IMR-90 (cell line): ENCODE measurements at regions not wholly inside any gene's neighbourhood (a gene's known extent, or its start where the extent isn't known, plus 50 kb on each side); places are given as distances from the start of the nearest gene placed in this dataset.

Experiments used
- ATAC-seq: fragments of 200-7000 bp; cut with Tn5 transposase; 2 replicates; pipeline ENCODE4 v1.9.1; 2020; ENCODE audit warnings: low read depth, mild to moderate bottlenecking, moderate library complexity
- BruUV-seq: library from RNA; stranded (reverse); fragments of 400-500 nt; replicated peaks from 2 replicates; lab custom pipeline; 2021; lab: Mats Ljungman, UMichigan
- CTCF ChIA-PET: fragments of 300-600 bp; formaldehyde crosslinking; extraction: SDS; loops from one replicate; lab custom pipeline; 2021; ENCODE audit warnings: antibody characterized with exemption; lab: Yijun Ruan, JAX
- POLR2A ChIA-PET: fragments of 300-600 bp; sonication (Branson Sonifier 250); formaldehyde crosslinking; loops from one replicate; lab custom pipeline; 2022; ENCODE audit warnings: antibody characterized with exemption; ENCODE audit not compliant: unreplicated experiment; lab: Charles Lee
- DNase-seq: peaks from one replicate; pipeline ENCODE4 v3.0.0; 2013
- H2AFZ ChIP-seq: replicated peaks from 2 replicates; pipeline ENCODE3; 2013; ENCODE audit warnings: low read length, mild to moderate bottlenecking; ENCODE audit not compliant: poor library complexity
- H2AK5ac ChIP-seq: 2 replicates; pipeline ENCODE4 v1.6.1; 2013; ENCODE audit warnings: low read depth, low read length, inconsistent platforms
- H2AK9ac ChIP-seq: replicated peaks from 2 replicates; pipeline ENCODE3; 2013; ENCODE audit warnings: mild to moderate bottlenecking, low read depth, low read length, moderate library complexity; ENCODE audit not compliant: poor library complexity
- H2BK120ac ChIP-seq: 2 replicates; pipeline ENCODE4 v1.6.1; 2013; ENCODE audit warnings: low read depth, low read length, inconsistent platforms
- H2BK15ac ChIP-seq: 3 replicates; pipeline ENCODE4 v1.6.1; 2013; ENCODE audit warnings: low read depth, low read length, inconsistent platforms
- H2BK20ac ChIP-seq: 2 replicates; pipeline ENCODE4 v1.6.1; 2013; ENCODE audit warnings: low read depth, mild to moderate bottlenecking, inconsistent platforms, low read length, moderate library complexity
- H2BK5ac ChIP-seq: 2 replicates; pipeline ENCODE4 v1.6.1; 2013; ENCODE audit warnings: mild to moderate bottlenecking, low read depth, low read length, inconsistent platforms; ENCODE audit not compliant: poor library complexity, severe bottlenecking
- H3K14ac ChIP-seq: replicated peaks from 2 replicates; pipeline ENCODE4 v1.6.1; 2013; ENCODE audit warnings: low read depth, low read length, inconsistent platforms
- H3K18ac ChIP-seq: 2 replicates; pipeline ENCODE4 v1.6.1; 2013; ENCODE audit warnings: low read depth, low read length, control low read depth
- H3K23ac ChIP-seq: 2 replicates; pipeline ENCODE4 v1.6.1; 2013; ENCODE audit warnings: low read depth, low read length, inconsistent platforms
- H3K27ac ChIP-seq: 2 replicates; pipeline ENCODE4 v1.5.1; 2013; ENCODE audit warnings: mild to moderate bottlenecking, control low read depth, low read length; ENCODE audit not compliant: insufficient read depth
- H3K27me3 ChIP-seq: 2 replicates; pipeline ENCODE4 v1.6.1; 2013; ENCODE audit warnings: low read length; ENCODE audit not compliant: control insufficient read depth, insufficient read depth
- H3K36me3 ChIP-seq: 2 replicates; pipeline ENCODE4 v1.6.1; 2013; ENCODE audit warnings: low read length, mixed read lengths; ENCODE audit not compliant: control insufficient read depth, insufficient read depth
- H3K4ac ChIP-seq: 2 replicates; pipeline ENCODE4 v1.6.1; 2013; ENCODE audit warnings: low read depth, low read length, inconsistent platforms
- H3K4me1 ChIP-seq: 2 replicates; pipeline ENCODE4 v1.6.1; 2013; ENCODE audit warnings: low read length, mixed read lengths; ENCODE audit not compliant: control insufficient read depth, insufficient read depth
- H3K4me2 ChIP-seq: 2 replicates; pipeline ENCODE4 v1.6.1; 2013; ENCODE audit warnings: low read depth, mild to moderate bottlenecking, control low read depth, low read length, moderate library complexity
- H3K4me3 ChIP-seq: 2 replicates; pipeline ENCODE4 v1.5.1; 2013; ENCODE audit warnings: low read depth, mild to moderate bottlenecking, control low read depth, low read length, moderate library complexity; ENCODE audit not compliant: insufficient read depth
- H3K56ac ChIP-seq: 2 replicates; pipeline ENCODE4 v1.6.1; 2013; ENCODE audit warnings: low read length, inconsistent platforms; ENCODE audit not compliant: insufficient read depth; ENCODE audit errors: extremely low read depth
- H3K79me1 ChIP-seq, 2 experiments: 2 replicates each; pipeline ENCODE4 v1.6.1; 2013; ENCODE audit warnings: low read length in 2 of 2, inconsistent platforms in 1 of 2, low read depth in 1 of 2
- H3K9ac ChIP-seq: 2 replicates; pipeline ENCODE4 v1.6.1; 2013; ENCODE audit warnings: low read depth, low read length, control low read depth
- H3K9me1 ChIP-seq: 2 replicates; pipeline ENCODE4 v1.6.1; 2013; ENCODE audit warnings: low read length, inconsistent platforms; ENCODE audit not compliant: insufficient read depth
- H3K9me3 ChIP-seq: 2 replicates; pipeline ENCODE4 v1.6.1; 2013; ENCODE audit warnings: low read length; ENCODE audit not compliant: control insufficient read depth, insufficient read depth
- H4K20me1 ChIP-seq: 2 replicates; pipeline ENCODE4 v1.6.1; 2013; ENCODE audit warnings: low read length, inconsistent platforms; ENCODE audit not compliant: insufficient read depth
- H4K5ac ChIP-seq: 2 replicates; pipeline ENCODE4 v1.6.1; 2013; ENCODE audit warnings: mild to moderate bottlenecking, low read depth, low read length, control low read depth
- H4K8ac ChIP-seq, 2 experiments: 2 replicates each; pipeline ENCODE4 v1.6.1; 2013; ENCODE audit warnings: low read depth in 2 of 2, low read length in 2 of 2, control low read depth in 1 of 2, inconsistent platforms in 1 of 2
- H4K91ac ChIP-seq: 2 replicates; pipeline ENCODE4 v1.6.1; 2013; ENCODE audit warnings: low read depth, low read length, inconsistent platforms; ENCODE audit not compliant: insufficient read depth
- BHLHE40 ChIP-seq: fragments of 150-350 bp; IDR thresholded peaks from 2 replicates; pipeline ENCODE4 v1.6.1; 2016; ENCODE audit warnings: mild to moderate bottlenecking, low read depth, low read length
- CEBPB ChIP-seq: IDR thresholded peaks from 2 replicates; pipeline ENCODE4 v1.6.1; 2012; ENCODE audit warnings: low read depth, low read length, improper control_type of control experiment
- CHD1 ChIP-seq: IDR thresholded peaks from 2 replicates; pipeline ENCODE4 v1.6.1; 2012; ENCODE audit warnings: low read depth, low read length, improper control_type of control experiment
- CTCF ChIP-seq: conservative IDR thresholded peaks from 2 replicates; pipeline ENCODE4 v1.5.1; 2012; ENCODE audit warnings: mild to moderate bottlenecking, low read depth, low read length, improper control_type of control experiment
- ELK1 ChIP-seq: fragments of 150-350 bp; IDR thresholded peaks from 2 replicates; pipeline ENCODE4 v1.6.1; 2016; ENCODE audit warnings: low read depth, mild to moderate bottlenecking, low read length, moderate library complexity, borderline replicate concordance
- FOS ChIP-seq: fragments of 150-350 bp; IDR thresholded peaks from 2 replicates; pipeline ENCODE4 v1.6.1; 2016; ENCODE audit warnings: low read depth, low read length
- MAFK ChIP-seq: IDR thresholded peaks from 2 replicates; pipeline ENCODE4 v1.6.1; 2012; ENCODE audit warnings: low read depth, low read length, improper control_type of control experiment
- MAZ ChIP-seq: IDR thresholded peaks from 2 replicates; pipeline ENCODE4 v1.6.1; 2012; ENCODE audit warnings: low read depth, mild to moderate bottlenecking, low read length, improper control_type of control experiment, moderate library complexity, borderline replicate concordance
- MXI1 ChIP-seq: IDR thresholded peaks from 2 replicates; pipeline ENCODE4 v1.6.1; 2012; ENCODE audit warnings: low read depth, mild to moderate bottlenecking, low read length, moderate library complexity, borderline replicate concordance
- NFE2L2 ChIP-seq: fragments of 150-350 bp; IDR thresholded peaks from 2 replicates; pipeline ENCODE4 v1.6.1; 2016; ENCODE audit warnings: low read depth, mild to moderate bottlenecking, low read length
- POLR2A ChIP-seq: IDR thresholded peaks from 2 replicates; pipeline ENCODE4 v1.6.1; 2012; ENCODE audit warnings: mild to moderate bottlenecking, low read depth, low read length
- RAD21 ChIP-seq: IDR thresholded peaks from 2 replicates; pipeline ENCODE4 v1.6.1; 2012; ENCODE audit warnings: low read length, improper control_type of control experiment
- RCOR1 ChIP-seq: IDR thresholded peaks from 2 replicates; pipeline ENCODE4 v1.6.1; 2012; ENCODE audit warnings: mild to moderate bottlenecking, low read length, improper control_type of control experiment; ENCODE audit not compliant: insufficient replicate concordance
- RFX5 ChIP-seq: IDR thresholded peaks from 2 replicates; pipeline ENCODE4 v1.8.0; 2012; ENCODE audit warnings: low read depth, mild to moderate bottlenecking, low read length, moderate library complexity
- SMC3 ChIP-seq: fragments of 150-350 bp; IDR thresholded peaks from 2 replicates; pipeline ENCODE4 v1.6.1; 2016; ENCODE audit warnings: low read depth, mild to moderate bottlenecking, antibody characterized with exemption, low read length, moderate library complexity
- USF2 ChIP-seq: fragments of 150-350 bp; IDR thresholded peaks from 2 replicates; pipeline ENCODE4 v1.6.1; 2017; ENCODE audit warnings: mild to moderate bottlenecking, antibody characterized with exemption, low read length, low read depth
- WGBS, 2 experiments: methylation state at CpG; one replicate each; pipeline versions ENCODE4 v1.1.5 to v1.1.7; 2013; ENCODE audit warnings: missing lambda C conversion rate in 2 of 2; ENCODE audit not compliant: insufficient read length in 1 of 2; ENCODE audit errors: extremely low coverage in 2 of 2; 5-methylcytosine and 5-hydroxymethylcytosine counted together
- dilution Hi-C: fragments of 300-500 bp; cut with HindIII; formaldehyde crosslinking; loops from one replicate; pipeline ENCODE4 v1.14.3; 2018; ENCODE audit warnings: low sequenced_read_pairs; ENCODE audit not compliant: unreplicated experiment
- in situ Hi-C: fragments of 300-500 bp; cut with MboI; formaldehyde crosslinking; loops from 3 replicates; pipeline ENCODE4 v1.14.3; 2019; ENCODE audit warnings: low sequenced_read_pairs, inconsistent platforms, mixed read lengths
- intact Hi-C: fragments of 100-400 bp; cut with micrococcal nuclease; formaldehyde crosslinking; loops from 2 replicates; pipeline ENCODE4 v1.10.0; 2022

GRCh38 chr3:181619897-181620296 is 91.8 kb upstream of the SOX2 start:
- no peak overlapping the region for H3K23ac ChIP-seq
- no peaks in the 10 kb centered on the region for H3K36me3 ChIP-seq
- no peak overlapping the region for H2AK9ac ChIP-seq
- no peak overlapping the region for H2BK120ac ChIP-seq
- no peak overlapping the region for H3K9ac ChIP-seq
- no peak overlapping the region for H4K5ac ChIP-seq
- H3K9me1 ChIP-seq, result no peaks in the 10 kb centered on the region
- no peak overlapping the region for H2BK15ac ChIP-seq
- H3K4me2 ChIP-seq, result no peak overlapping the region
- ATAC-seq, result no peak
- no CpG with 5 or more reads among the region's 1 CpG for WGBS, 2 experiments
- CTCF ChIA-PET, result interaction anchor here (0.6 kb wide), 1 partner anchor 1230 kb away, joined by 4 read pairs; no protein-coding TSS in a partner anchor
- peaks cover 2% of the 10 kb centered on the region; the same call in 1 of the 2 replicates for H3K9me3 ChIP-seq
- H3K4ac ChIP-seq, result no peak overlapping the region
- no peak for TF ChIP-seq POLR2A
- no peak for TF ChIP-seq CEBPB
- no peak for TF ChIP-seq RCOR1
- no peak for TF ChIP-seq RFX5
- no peak for TF ChIP-seq FOS
- no peak for TF ChIP-seq USF2
- TF ChIP-seq NFE2L2, result no peak
- TF ChIP-seq BHLHE40, result no peak
- TF ChIP-seq MXI1, result no peak
- no peak for TF ChIP-seq MAZ
- no peak for TF ChIP-seq SMC3
- TF ChIP-seq CTCF, result no peak
- TF ChIP-seq CHD1, result no peak
- TF ChIP-seq MAFK, result no peak
- no peak for TF ChIP-seq ELK1
- TF ChIP-seq RAD21, result no peak
- H2BK20ac ChIP-seq, result no peak overlapping the region
- H3K18ac ChIP-seq, result no peak overlapping the region
- H2AFZ ChIP-seq, result no peak overlapping the region
- no peak overlapping the region for H4K91ac ChIP-seq
- H2AK5ac ChIP-seq, result no peak overlapping the region
- H3K4me3 ChIP-seq, result no peak overlapping the region
- no peaks in the 10 kb centered on the region for H3K27me3 ChIP-seq
- POLR2A ChIA-PET, result no interaction called here
- H3K27ac ChIP-seq, result no peak overlapping the region
- no peaks in the 10 kb centered on the region for H3K79me1 ChIP-seq
- BruUV-seq, result no TSS peak
- H3K14ac ChIP-seq, result no peak overlapping the region
- intact Hi-C loops (no loop called here), dilution Hi-C loops (no loop called here), in situ Hi-C loops (no loop called here)
- no peak overlapping the region for H3K56ac ChIP-seq
- no peak overlapping the region for H2BK5ac ChIP-seq
- H4K20me1 ChIP-seq, result no peaks in the 10 kb centered on the region
- H3K4me1 ChIP-seq, result no peaks in the 10 kb centered on the region
- DNase-seq, result no peak
- H4K8ac ChIP-seq, result no peak overlapping the region
